ENCODE measurements at regions not wholly inside any gene's neighbourhood (a gene's known extent, or its start where the extent isn't known, plus 50 kb on each side); places are given as distances from the start of the nearest gene placed in this dataset.

DNA sequence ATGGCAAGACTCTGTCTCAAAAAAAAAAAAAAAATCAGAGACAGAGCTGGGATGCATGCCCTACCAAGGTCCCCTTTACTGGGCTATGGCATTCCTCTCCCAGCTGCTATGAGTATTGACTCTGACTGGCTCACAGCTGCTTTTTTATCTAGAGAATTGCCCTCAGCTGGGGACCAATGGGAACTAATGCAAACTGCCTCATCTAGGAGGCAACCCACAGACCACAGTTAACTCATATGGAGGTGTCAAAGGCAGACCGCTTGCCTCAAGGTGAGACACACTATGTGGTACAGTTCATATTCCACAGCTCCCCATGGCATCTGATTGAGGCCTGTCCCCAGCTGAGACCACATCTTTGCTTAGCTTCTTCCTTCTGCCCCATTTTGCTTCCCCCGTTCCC, 183.5 kb upstream of the EOMES start:
- H3K4me3 ChIP-seq (ENCODE audit: low read length), result no peak overlapping the region
- no peak for DNase-seq (ENCODE audit: low read depth)
- TF ChIP-seq CTCF (conservative IDR thresholded peaks at IDR 0.05; ENCODE audit: low read depth, low read length), result no peak

GRCh38 chr3:27907148-27907547, 185.0 kb upstream of the EOMES start:
- TF ChIP-seq CTCF (conservative IDR thresholded peaks at IDR 0.05; ENCODE audit: low read depth, low read length), result no peak
- no peak overlapping the region for H3K4me3 ChIP-seq (ENCODE audit: low read length)
- no peak for DNase-seq (ENCODE audit: low read depth)

- no peak for TF ChIP-seq CTCF (conservative IDR thresholded peaks at IDR 0.05; ENCODE audit: low read depth, low read length)
- H3K4me3 ChIP-seq (ENCODE audit: low read length), result no peak overlapping the region
- no peak for DNase-seq (ENCODE audit: low read depth)
Measured at GRCh38 chr3:27907929-27908328, 185.8 kb upstream of the EOMES start.

GRCh38 chr3:27910456-27910855, 188.3 kb upstream of the EOMES start:
- no peak for DNase-seq (ENCODE audit: low read depth)
- no peak for TF ChIP-seq CTCF (conservative IDR thresholded peaks at IDR 0.05; ENCODE audit: low read depth, low read length)

GRCh38 chr3:27914199-27914598, 192.1 kb upstream of the EOMES start:
- H3K4me3 ChIP-seq (ENCODE audit: low read length), result no peak overlapping the region
- DNase-seq (ENCODE audit: low read depth), result no peak
- no peak for TF ChIP-seq CTCF (conservative IDR thresholded peaks at IDR 0.05; ENCODE audit: low read depth, low read length)

More at GRCh38 chr3:27910456-27910855, 188.3 kb upstream of the EOMES start:
- H3K4me3 ChIP-seq (ENCODE audit: low read length), result no peak overlapping the region

DNA sequence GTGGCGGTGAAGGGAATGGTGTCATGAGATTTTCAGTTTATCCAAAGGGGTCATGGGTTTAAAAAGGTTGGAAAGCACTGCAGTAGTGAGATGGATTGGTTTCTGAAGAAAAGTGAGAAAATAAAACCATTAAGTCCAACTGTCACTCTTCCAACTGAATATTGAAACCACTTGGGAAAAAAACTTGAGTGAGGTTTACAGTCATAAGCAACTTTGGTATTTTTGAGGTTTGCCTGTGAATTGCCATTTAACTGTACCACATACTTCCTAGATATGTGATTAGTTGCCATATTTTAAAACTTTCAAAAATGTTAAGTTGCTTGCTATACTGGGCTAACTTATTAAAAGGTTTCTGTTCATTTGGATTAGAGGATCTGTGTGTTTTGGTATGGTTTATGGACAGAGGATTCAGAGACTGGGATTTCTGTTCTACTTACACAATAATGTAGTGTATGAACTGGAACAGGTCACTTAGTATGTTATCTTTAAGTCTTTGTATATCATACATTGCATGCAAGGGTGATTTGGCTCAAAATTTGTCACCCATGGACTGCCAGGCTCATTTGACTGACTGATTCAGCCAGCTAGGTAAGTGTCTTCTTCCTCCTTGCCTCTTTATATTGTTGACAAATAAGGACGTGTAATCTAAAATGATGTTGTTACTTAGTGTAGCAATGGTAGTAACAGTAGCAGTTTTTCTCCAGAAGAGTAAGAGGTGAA, 201.4 kb upstream of the EOMES start:
- H3K4me3 ChIP-seq (ENCODE audit: low read length), result no peak overlapping the region
- DNase-seq (ENCODE audit: low read depth), result no peak
- no peak for TF ChIP-seq CTCF (conservative IDR thresholded peaks at IDR 0.05; ENCODE audit: low read depth, low read length)

GRCh38 chr3:27927882-27928281, 205.8 kb upstream of the EOMES start:
- no peak overlapping the region for H3K4me3 ChIP-seq (ENCODE audit: low read length)
- TF ChIP-seq CTCF (conservative IDR thresholded peaks at IDR 0.05; ENCODE audit: low read depth, low read length), result no peak
- DNase-seq (ENCODE audit: low read depth), result no peak
